Endodermal cell (in vitro differentiated cells): ENCODE measurements at regions not wholly inside any gene's neighbourhood (a gene's known extent, or its start where the extent isn't known, plus 50 kb on each side); places are given as distances from the start of the nearest gene placed in this dataset.
A peak's percentile ranks its signal among the peaks of the same experiment; 100 is the strongest.

Experiments
- DNase-seq: peaks from one replicate; pipeline ENCODE4 v3.0.0-alpha.2; 2017
- H3K27ac ChIP-seq: 2 replicates; pipeline ENCODE4 v1.5.1; 2013; ENCODE audit warnings: mild to moderate bottlenecking, low read depth, low read length, moderate library complexity
- H3K27me3 ChIP-seq: 2 replicates; pipeline ENCODE4 v1.6.1; 2013; ENCODE audit warnings: mild to moderate bottlenecking, low read length, moderate library complexity; ENCODE audit not compliant: insufficient read depth, control insufficient read depth, poor library complexity, severe bottlenecking
- H3K36me3 ChIP-seq: 2 replicates; pipeline ENCODE4 v1.7.0; 2013; ENCODE audit warnings: mild to moderate bottlenecking, low read length, moderate library complexity; ENCODE audit not compliant: control insufficient read depth, insufficient read depth
- H3K4me1 ChIP-seq: one replicate; pipeline ENCODE4 v1.7.0; 2013; ENCODE audit warnings: low read length; ENCODE audit not compliant: control insufficient read depth, insufficient read depth
- H3K4me3 ChIP-seq: 2 replicates; pipeline ENCODE4 v1.5.1; 2013; ENCODE audit warnings: mild to moderate bottlenecking, low read length, moderate library complexity
- H3K9ac ChIP-seq: 2 replicates; pipeline ENCODE4 v1.6.1; 2013; ENCODE audit warnings: mild to moderate bottlenecking, low read length, moderate library complexity; ENCODE audit not compliant: poor library complexity, severe bottlenecking; ENCODE audit errors: extremely low read depth
- H3K9me3 ChIP-seq: 2 replicates; pipeline ENCODE4 v1.6.1; 2013; ENCODE audit warnings: mild to moderate bottlenecking, low read length, moderate library complexity; ENCODE audit not compliant: control insufficient read depth
- H3K27ac Mint-ChIP-seq: 2 replicates; pipeline ENCODE4 v1.8.0; 2020; ENCODE audit warnings: mixed read lengths
- H3K27me3 Mint-ChIP-seq: 2 replicates; pipeline ENCODE4 v1.8.0; 2021; ENCODE audit warnings: mild to moderate bottlenecking, mixed read lengths; ENCODE audit not compliant: insufficient read depth
- H3K36me3 Mint-ChIP-seq: 2 replicates; pipeline ENCODE4 v1.8.0; 2020; ENCODE audit warnings: low read depth, mixed read lengths
- H3K4me1 Mint-ChIP-seq: 2 replicates; pipeline ENCODE4 v1.8.0; 2020; ENCODE audit warnings: mixed read lengths
- H3K4me3 Mint-ChIP-seq: 2 replicates; pipeline ENCODE4 v1.8.0; 2020; ENCODE audit warnings: mild to moderate bottlenecking, moderate library complexity, mixed read lengths
- H3K9me3 Mint-ChIP-seq: 2 replicates; pipeline ENCODE4 v1.8.0; 2020; ENCODE audit warnings: mild to moderate bottlenecking, mixed read lengths
- CTCF ChIP-seq: fragments of 200-600 bp; sonication (generic); conservative IDR thresholded peaks from 2 replicates; pipeline ENCODE4 v1.5.0; 2021; ENCODE audit warnings: antibody characterized with exemption, mild to moderate bottlenecking
- WGBS, 2 experiments: methylation state at CpG; one replicate each; pipeline versions ENCODE4 v1.1.5 to v1.1.7; 2013; ENCODE audit warnings: missing lambda C conversion rate in 2 of 2, mixed read lengths in 1 of 2; ENCODE audit not compliant: insufficient coverage in 1 of 2, insufficient read length in 1 of 2; 5-methylcytosine and 5-hydroxymethylcytosine counted together

- Histone ChIP-seq H3K4me3 (no peak overlapping the region), H3K27me3 (no peaks in the 10 kb centered on the region), H3K36me3 (no peaks in the 10 kb centered on the region), H3K9ac (no peak overlapping the region), H3K9me3 (no peaks in the 10 kb centered on the region), H3K4me1 (no peaks in the 10 kb centered on the region), H3K27ac (no peak overlapping the region)
- TF ChIP-seq CTCF: no peak
- no peaks in the 10 kb centered on the region for H3K9me3 Mint-ChIP-seq
- H3K4me3 Mint-ChIP-seq: no peak overlapping the region
- H3K4me1 Mint-ChIP-seq: no peaks in the 10 kb centered on the region
- H3K36me3 Mint-ChIP-seq: no peaks in the 10 kb centered on the region
- H3K27ac Mint-ChIP-seq: no peak overlapping the region
- DNase-seq: no peak
- WGBS, 2 experiments: 97 to 100% methylated on average over 2 of the region's 2 CpGs
- H3K27me3 Mint-ChIP-seq: no peaks in the 10 kb centered on the region
Measured at GRCh38 chr4:23220911-23221310, 528.2 kb downstream of the GBA3 start.

GRCh38 chr4:23219779-23220408 is 527.2 kb downstream of the GBA3 start:
- Mint-ChIP-seq H3K27me3 (no peaks in the 10 kb centered on the region), H3K4me1 (no peaks in the 10 kb centered on the region), H3K36me3 (no peaks in the 10 kb centered on the region), H3K4me3 (no peak overlapping the region), H3K27ac (no peak overlapping the region), H3K9me3 (no peaks in the 10 kb centered on the region)
- peak; percentile 56 for TF ChIP-seq CTCF
- Histone ChIP-seq H3K27ac (no peak overlapping the region), H3K36me3 (no peaks in the 10 kb centered on the region), H3K9me3 (no peaks in the 10 kb centered on the region), H3K4me3 (no peak overlapping the region), H3K27me3 (no peaks in the 10 kb centered on the region), H3K9ac (no peak overlapping the region), H3K4me1 (no peaks in the 10 kb centered on the region)
- DNase-seq: no peak
- WGBS, 2 experiments: 84% methylated on average over 3 of the region's 3 CpGs; no CpG with 5 or more reads in 1 of the 2 experiments

GRCh38 chr4:23213198-23213597 is 520.5 kb downstream of the GBA3 start:
- Histone ChIP-seq H3K4me3 (no peak overlapping the region), H3K9ac (no peak overlapping the region), H3K9me3 (no peaks in the 10 kb centered on the region), H3K27me3 (no peaks in the 10 kb centered on the region), H3K4me1 (no peaks in the 10 kb centered on the region), H3K27ac (no peak overlapping the region), H3K36me3 (no peaks in the 10 kb centered on the region)
- no peak overlapping the region for H3K27ac Mint-ChIP-seq
- H3K36me3 Mint-ChIP-seq: no peaks in the 10 kb centered on the region
- WGBS, 2 experiments: 92 to 100% methylated on average over 1 of the region's 2 CpGs
- no peaks in the 10 kb centered on the region for H3K27me3 Mint-ChIP-seq
- H3K4me1 Mint-ChIP-seq: no peaks in the 10 kb centered on the region
- TF ChIP-seq CTCF: no peak
- peaks cover under 1% of the 10 kb centered on the region for H3K9me3 Mint-ChIP-seq
- no peak for DNase-seq
- H3K4me3 Mint-ChIP-seq: no peak overlapping the region
